ENCODE measurements at regions not wholly inside any gene's neighbourhood (a gene's known extent, or its start where the extent isn't known, plus 50 kb on each side); places are given as distances from the start of the nearest gene placed in this dataset.
"Not testable (repeated sequence)": the region's sequence is repeated elsewhere in the genome, so short reads cannot be mapped to it uniquely, and the experiment has no call there.

DNA sequence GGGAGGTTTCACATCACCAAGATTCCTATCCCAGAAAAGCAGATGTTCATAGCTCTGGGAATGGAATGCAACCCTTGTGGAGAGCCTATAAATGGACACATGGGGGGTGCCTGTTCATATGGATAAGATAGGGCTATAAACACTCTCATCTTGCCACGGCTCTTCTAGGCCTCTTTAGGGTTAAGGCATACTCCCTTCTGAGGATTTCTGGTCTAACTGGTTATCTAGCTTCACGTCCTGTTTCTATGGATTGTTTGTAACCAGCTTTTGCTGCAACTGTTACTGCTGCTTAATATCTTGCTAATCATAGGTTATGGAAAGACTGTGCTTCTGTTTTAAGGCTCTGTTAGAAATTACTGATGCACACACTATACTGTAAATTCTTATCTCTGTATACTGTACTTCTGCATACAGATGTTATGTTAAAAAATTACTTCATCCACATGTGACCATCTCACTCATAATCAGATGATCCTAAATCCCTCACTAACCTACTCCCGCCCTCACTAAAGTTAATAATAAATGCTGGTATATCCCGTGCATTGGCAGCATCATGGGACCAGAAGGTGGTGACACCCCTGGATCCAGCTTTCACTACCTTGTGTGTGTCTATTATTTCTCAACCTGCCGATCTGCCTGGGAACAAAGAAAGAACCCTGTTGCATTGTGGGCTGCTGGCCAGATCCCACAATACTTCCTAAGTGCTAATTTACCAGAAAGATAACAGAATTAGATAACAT, 68.7 kb downstream of the PRKAB2 start:
- POLR2A ChIA-PET, CTCF ChIA-PET: not testable (repeated sequence)

DNA sequence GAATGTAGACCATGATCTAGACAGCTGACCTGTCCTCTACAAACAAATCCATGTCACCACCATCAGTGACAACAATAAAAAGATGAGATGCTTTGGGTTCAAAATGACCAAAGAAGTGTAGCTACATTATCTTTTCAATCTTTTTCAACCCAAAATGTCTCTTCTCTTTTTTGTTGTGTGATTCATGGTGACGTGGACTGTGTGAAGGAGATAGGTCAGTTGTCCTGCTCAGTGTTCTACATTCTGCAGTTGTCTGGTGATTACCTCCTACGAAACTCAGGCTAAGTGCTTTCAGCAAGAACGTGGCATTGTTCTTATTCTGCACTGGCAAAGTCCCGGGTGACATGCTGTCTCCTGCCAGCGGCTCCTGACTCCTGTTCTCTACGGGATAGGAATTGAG, 73.1 kb downstream of the PRKAB2 start:
- ChIA-PET POLR2A (no interaction called here), CTCF (no interaction called here)

DNA sequence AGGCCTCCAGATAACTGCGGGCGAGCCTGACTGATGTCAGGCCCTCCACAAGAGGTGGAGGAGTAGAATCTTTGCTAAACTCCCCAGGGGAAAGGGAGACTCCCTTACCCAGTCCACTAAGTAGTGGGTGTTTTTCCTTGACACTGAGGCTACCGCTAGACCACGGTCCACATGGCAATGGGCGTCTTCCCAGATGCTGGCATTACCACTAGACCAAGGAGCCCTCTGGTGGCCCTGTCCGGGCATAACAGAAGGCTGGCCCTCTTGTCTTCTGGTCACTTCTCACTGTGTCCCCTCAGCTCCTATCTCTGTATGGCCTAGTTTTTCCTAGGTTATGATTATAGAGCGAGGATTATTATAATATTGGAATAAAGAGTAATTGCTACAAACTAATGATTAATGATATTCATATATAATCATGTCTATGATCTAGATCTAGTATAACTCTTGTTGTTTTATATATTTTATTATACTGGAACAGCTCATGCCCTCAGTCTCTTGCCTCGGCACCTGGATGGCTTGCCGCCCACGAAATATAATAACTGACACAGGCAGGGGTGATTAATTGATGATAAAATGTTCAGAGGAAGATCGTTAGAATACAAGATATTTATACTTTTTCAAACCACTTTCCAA, 73.8 kb downstream of the PRKAB2 start:
- CTCF ChIA-PET, POLR2A ChIA-PET: not testable (repeated sequence)

DNA sequence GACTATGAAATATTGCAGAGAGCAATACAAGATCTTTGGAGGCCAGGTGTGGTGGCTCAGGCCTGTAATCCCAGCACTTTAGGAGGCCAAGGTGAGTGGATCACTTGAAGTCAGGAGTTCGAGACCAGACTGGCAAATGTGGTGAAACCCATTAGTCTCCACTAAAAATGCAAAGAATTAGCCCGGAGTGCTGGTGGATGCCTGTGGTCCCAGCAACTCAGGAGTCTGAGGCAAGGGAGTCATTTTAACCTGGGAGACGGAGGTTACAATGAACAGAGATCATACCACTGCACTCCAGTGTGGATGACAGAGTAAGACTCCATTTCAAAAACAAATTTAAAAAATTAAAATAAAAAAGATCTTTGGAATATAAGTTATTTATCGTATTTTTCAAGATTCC, 76.6 kb downstream of the PRKAB2 start:
- CTCF ChIA-PET, result no interaction called here
- POLR2A ChIA-PET, result no interaction called here

DNA sequence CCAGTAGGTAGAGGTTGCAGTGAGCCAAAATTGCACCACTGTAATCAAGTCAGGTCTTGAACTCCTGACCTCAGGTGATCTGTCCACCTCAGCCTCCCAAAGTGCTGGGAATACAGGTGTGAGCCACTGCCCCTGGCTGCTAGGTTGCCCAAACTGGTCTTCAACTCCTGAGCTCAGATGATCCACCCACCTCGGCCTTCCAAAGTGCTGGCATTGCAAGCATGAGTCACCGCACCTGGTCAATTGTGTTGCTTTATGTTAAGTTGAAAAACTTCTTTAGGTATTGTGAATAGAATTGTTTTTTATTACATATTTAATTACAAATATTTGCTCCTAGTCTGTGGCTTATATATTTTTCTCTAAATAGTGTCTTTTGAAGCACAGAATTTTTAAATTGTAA, 80.5 kb downstream of the PRKAB2 start:
- ChIA-PET POLR2A (no interaction called here), CTCF (no interaction called here)

DNA sequence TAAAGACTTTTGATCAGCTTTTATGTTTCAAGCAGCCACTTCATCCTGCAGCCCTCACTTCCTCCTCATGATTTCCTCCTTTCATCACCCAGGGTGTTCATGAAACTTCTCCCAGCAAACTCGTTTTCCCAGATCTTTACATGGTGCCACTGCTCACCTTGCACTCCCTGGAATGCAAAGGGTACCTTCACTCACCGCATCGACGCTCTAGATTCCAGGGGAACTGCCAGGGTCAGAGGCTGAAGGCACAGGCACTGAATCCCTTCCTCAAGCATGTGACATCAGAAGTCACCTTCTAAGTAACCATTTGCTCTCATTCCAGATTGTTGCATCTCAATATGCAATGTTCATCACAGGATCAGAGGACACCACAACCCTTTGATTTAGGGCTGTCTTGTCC, 82.8 kb downstream of the PRKAB2 start:
- POLR2A ChIA-PET, result no interaction called here
- CTCF ChIA-PET, result no interaction called here

DNA sequence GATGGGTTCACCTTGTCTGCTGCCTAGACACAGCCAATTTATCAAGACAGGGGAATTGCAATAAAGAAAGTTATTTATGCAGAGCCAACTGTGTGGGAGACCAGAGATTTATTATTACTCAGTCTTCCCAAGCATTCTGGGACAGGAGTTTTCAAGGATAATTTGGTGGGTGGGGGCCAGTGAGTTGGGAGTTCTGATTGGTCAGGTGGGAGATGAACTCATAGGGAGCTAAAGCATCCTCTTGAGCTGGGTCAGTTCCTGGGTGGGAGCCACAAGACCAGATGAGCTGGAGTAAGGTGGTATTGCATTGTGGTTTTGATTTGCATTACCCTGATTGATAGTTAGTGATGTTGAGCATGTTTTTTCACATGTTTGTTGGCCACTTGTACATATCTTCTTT, 86.1 kb downstream of the PRKAB2 start:
- ChIA-PET CTCF (no interaction called here), POLR2A (no interaction called here)

DNA sequence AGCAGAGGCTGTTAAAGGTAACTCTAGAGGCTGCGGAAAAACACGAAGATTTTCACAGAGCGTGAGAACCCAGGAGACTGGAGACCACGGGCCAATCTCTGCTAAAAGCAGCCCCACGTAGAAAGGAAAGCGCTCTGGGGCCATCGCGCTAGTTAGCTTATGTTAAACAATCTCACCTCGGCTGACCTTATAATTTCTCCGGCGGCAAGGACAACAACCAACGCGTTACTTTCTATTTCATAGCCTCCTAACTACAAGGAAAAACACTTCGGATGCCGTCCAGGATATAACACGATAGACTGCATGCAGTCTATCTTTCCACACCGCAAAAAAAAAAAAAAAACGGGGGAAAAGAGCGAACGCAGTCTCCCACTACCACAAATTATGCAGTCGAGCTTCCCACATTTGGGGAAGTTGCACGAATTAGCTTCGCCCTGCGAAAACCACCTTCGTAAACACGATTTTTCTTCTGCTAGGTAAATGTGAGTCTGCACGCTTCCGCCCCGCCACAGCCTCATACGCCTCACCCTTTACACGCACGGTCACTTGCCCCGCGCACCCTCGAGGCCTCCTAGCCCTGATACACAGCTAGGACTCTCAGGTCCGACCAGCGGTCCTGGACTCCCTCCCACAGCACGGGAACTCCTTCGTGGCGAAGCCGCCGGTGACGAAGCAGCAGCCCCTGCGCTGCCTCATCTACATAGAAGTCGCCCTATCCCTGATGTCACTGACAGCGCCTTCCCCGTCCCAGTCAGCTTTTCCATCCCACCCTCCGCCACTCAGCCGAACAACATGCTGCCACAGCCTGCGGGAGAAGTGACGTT, 87.8 kb downstream of the PRKAB2 start:
- CTCF ChIA-PET, result interaction anchor here (1.3 kb wide), 1 partner anchor 158 kb away, joined by 5 read pairs; the partner anchor contains the start of gene CHD1L
- POLR2A ChIA-PET, result interaction anchor here (0.6 to 1.9 kb wide), 14 partner anchors 8 to 1250 kb away, joined by 3 to 17 read pairs (median 4); partner anchors contain the start of gene CHD1L

DNA sequence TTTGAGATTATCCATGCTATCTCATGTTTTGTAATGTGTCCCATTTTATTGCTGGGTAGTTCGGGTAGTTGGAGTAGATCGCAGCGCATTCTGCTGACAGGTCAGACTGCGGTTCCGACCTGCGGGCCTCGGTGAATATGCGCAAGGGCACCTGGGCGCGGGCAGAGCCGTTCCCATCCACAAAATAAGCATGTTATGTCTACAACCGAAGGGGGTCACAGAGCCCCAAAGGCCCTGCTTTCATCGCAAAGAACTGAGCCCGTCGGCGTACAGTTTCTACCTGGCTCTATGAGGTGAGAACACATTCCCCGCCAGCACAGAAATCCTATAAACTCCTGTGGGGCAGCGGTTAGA, 88.4 kb downstream of the PRKAB2 start:
- CTCF ChIA-PET, result interaction anchor here (1.3 kb wide), 1 partner anchor 159 kb away, joined by 5 read pairs; the partner anchor contains the start of gene CHD1L
- POLR2A ChIA-PET, result interaction anchor here (0.6 to 1.9 kb wide), 10 partner anchors 9 to 1251 kb away, joined by 3 to 17 read pairs (median 6); partner anchors contain the start of gene CHD1L

DNA sequence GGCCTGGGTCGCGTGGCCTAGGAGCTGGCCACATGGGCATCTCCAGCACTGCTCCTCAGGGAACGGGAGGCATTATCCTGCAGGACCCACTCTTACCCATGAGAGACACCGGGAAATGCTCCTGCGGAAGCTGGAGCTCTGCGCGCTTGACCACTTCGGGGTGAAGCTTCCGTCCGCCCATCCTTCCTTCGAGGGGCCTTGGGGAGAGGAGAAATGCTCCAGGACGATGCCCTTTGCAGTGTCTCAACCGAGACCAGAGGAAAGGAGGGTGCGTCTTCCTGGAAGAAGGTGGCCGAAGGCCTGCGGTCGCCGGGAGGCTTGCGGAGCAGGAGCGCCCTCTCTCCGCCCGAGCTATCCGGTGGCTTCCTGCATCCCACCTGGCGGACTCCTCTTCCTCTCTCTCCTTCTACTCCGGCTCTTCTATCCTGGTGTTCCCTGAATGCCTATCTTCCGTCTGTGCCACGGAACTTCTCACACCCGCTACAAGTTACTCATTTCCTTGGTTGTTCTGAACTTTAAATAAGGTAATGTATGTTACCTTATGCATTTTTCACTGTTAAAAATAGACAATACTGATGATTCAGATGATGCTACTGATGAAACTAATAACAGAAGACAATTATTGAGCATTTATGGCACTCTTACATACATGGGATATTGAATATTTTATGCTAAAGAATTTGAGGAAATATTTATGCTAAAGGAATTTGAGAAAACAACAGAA, 91.4 kb downstream of the PRKAB2 start:
- ChIA-PET CTCF (interaction anchor here (1.5 kb wide), 1 partner anchor 162 kb away, joined by 8 read pairs; the partner anchor contains the start of gene CHD1L), POLR2A (no interaction called here)

DNA sequence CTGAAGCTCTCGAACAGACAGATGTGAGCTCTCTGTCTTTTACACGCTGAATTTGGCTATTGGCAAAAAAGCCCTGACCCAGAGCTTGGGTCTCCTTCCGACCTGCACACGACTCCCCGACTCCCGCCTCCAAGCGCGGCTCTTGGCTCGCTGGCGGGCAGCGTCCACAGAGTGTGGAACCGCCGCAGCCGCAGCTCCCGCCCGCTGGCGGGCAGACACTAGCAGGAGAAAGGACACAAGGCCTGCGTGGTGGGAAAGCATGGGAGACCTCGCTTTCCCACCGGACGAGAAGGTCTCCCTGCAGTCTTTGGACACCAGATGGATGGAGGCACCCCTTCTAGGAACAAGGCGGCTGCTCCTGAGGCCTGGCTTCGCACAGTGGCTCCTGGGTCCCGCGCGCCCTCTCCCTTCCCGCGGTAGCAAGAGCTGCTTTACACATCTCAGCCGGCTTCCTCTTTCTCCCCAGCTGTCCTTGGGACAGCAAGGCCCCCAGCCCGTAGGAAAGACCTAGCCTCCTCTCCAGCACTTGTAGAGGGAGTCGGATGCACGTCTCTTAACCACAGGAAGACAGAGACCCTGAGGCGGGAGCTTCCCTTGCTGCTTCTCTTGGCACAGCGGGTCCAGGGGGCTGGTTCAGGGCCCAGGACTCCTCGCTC, 92.1 kb downstream of the PRKAB2 start:
- ChIA-PET POLR2A (no interaction called here), CTCF (interaction anchor here (0.5 to 1.5 kb wide), 2 partner anchors 38 to 162 kb away, joined by 4 to 8 read pairs; partner anchors contain the start of gene CHD1L)

DNA sequence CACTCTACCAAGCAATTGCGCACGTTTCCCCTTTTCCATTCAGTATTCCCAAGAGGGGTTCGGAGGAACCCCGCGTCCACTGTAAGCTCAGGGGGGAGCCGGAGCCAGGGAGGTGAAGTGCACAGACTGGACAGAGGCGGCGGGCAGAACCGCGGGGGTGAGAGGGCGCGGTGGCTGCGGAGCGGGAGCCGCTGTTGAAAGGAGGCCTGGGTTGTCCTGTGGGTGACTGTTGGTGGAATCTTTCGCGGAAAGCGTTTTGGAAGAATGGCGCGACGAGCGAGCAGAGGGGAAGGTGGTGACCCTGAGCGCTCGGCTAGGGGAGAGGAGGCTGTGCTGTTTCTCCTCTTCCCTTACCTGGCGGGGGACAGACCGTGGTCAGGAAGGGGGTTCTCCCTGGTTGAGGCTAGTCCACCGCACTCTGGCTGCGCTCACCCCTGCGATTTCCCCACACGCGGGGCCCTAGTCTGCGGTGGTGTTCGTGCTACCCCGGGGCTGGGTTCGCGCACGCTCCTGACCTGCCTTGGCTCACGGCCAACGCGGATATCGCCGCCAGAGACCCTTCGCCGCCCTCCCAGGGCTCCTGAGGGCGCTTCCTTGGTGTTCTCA, 92.8 kb downstream of the PRKAB2 start:
- POLR2A ChIA-PET, result no interaction called here
- CTCF ChIA-PET, result interaction anchor here (0.5 kb wide), 1 partner anchor 37 kb away, joined by 4 read pairs; no protein-coding TSS in a partner anchor

DNA sequence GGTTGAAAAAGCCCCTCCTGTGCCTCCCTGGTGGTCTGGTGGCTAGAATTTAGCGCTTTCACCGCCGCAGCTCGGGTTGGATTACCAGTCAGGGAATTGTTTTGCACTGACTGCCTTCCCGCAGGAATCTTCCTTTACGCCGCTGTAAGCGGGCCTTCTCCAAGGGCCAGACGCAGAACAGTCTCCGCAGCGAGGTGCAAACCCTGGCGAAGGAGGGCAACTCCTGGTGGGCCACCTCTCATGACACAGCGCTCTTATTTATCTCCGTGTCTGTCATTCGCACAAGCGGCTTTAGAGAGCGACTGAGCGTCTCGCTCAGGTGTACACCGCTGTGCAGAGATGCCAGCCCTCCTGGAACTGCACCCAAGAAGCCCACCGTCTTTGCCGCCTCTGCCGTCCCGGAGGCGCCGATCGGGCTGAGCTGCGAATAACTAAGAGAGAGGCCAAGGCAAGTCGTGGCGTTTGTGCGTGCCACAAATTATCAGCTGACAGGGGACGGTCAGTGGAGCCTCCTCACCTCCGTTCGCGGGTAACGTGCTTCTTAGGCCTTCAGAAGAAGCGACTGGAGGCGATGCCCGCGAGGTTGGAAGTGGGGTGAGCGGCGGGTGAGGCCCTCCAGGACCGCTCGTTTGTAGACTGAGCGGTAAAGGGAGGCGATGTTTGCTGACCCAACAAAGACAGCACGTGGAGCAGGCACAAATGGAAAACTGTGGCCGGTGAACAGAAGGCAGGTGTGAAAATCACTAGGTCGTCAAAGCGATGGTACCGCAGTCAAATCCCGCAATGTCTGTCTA, 93.5 kb downstream of the PRKAB2 start:
- CTCF ChIA-PET, result no interaction called here

DNA sequence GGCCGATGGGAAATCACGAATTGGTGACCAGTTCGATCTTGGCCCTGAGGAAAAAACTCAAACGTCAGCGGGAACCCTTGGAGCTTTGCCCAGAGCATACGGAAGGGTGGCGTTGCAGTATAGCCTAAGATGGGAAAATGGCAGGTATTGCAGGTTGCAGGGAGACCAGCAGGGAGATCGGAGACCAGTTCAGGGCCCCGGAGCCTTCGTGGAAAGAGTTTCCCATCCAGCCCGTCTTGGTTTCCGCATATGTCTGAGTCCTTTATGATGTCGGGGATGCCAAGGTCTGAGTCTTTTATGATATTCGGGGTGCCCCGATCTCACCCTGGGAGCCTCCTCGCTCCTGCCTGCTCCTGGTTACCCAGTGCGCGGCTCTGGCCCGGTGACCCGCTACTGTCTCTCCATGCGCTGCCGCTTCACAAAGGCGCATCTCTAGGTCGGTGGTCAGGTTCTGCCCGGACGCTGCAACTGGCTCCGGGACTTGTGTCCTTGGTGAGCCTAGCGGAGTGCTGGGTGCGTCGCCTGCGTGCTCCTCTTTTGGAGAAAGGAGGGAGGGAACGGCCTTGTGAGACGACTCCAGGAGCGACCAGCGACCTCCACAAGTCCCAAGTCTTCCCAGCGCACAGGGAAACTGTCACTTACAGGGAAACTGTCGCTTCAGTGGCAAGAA, 94.2 kb downstream of the PRKAB2 start:
- POLR2A ChIA-PET, result no interaction called here

More for the DNA sequence above, 93.5 kb downstream of the PRKAB2 start:
- POLR2A ChIA-PET, result no interaction called here

DNA sequence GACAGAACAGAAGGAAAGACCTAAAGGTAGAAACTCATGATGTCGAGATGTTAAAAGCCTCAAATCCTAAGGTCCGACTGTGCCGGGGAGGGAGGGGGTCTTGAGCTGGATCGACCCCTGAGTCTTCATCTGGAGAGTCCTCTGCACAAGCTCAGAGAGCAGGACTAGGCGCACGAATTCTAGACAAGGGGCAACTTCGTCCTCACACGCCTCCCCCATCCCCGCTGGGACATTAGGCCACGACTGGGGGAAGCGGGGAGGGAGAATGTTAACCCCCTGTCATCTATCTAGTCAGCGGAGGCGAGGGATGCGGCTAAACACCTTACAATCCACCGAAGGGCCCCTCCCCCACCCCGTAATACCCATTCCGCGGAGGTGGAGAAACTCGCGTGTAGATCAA, 94.7 kb downstream of the PRKAB2 start:
- POLR2A ChIA-PET, result no interaction called here
- CTCF ChIA-PET, result no interaction called here

More for the DNA sequence above, 94.2 kb downstream of the PRKAB2 start:
- CTCF ChIA-PET, result no interaction called here

DNA sequence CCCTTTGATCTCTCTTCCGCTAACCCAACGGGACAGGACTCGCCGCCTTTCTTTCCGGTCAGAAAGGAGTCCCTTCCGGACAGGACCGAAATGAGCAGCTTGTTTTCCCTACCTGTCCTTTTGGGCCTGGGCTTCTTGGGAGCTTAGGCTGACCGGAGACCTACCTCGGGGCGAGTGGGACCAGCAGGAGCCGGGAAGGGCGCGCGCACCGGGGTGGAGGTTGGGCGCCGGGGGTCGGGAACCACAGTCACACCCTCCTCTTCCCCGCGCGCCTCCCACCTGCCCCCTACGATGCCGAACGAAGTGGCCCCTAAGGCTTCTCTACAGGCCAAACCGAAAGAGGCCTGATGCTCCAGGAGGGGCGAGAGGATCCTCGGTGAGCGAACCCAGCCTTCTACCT, 95.2 kb downstream of the PRKAB2 start:
- ChIA-PET CTCF (no interaction called here), POLR2A (no interaction called here)

DNA sequence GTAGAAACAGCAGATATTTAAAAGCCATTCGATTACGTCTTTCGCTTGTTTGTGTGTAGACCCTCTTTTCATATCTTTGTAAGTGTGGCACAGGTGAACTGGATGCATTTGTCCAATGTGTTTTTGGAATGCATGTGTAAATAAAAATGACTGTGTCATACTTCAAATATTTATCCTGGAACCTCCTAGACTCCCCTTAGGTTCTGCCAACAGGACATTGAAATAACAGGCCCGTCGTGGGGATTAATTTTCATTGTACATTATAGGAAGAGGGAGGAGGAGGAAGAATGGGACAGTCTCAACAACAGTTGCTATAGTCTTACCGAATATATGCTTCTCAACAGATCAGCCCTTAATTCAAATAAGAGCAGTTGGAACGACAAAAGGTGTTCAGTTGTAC, 95.8 kb downstream of the PRKAB2 start:
- ChIA-PET CTCF (no interaction called here), POLR2A (no interaction called here)
